ENCODE measurements at regions not wholly inside any gene's neighbourhood (a gene's known extent, or its start where the extent isn't known, plus 50 kb on each side); places are given as distances from the start of the nearest gene placed in this dataset.

GRCh38 chr10:107418085-107418806 is 253.7 kb upstream of the SORCS1 start:
- no peaks in the 10 kb centered on the region for H3K79me2 ChIP-seq (ENCODE audit: control insufficient read depth, insufficient read depth, low read length, unreplicated experiment)
- no peak overlapping the region for H3K27ac ChIP-seq (ENCODE audit: low read depth, low read length)
- no peaks in the 10 kb centered on the region for H3K36me3 ChIP-seq (ENCODE audit: insufficient read depth, low read length)
- H3K4me3 ChIP-seq (ENCODE audit: low read depth, low read length), result no peak overlapping the region
- H2AFZ ChIP-seq (ENCODE audit: low read length, unreplicated experiment), result peak overlapping the region; percentile 6
- H3K4me1 ChIP-seq (ENCODE audit: control insufficient read depth, insufficient read depth, low read length, unreplicated experiment), result no peaks in the 10 kb centered on the region
- H3K27me3 ChIP-seq (ENCODE audit: insufficient read depth, low read length), result no peaks in the 10 kb centered on the region

GRCh38 chr10:107417446-107417845 is 252.9 kb upstream of the SORCS1 start:
- no peak overlapping the region for H2AFZ ChIP-seq (ENCODE audit: low read length, unreplicated experiment)
- H3K27me3 ChIP-seq (ENCODE audit: insufficient read depth, low read length), result no peaks in the 10 kb centered on the region
- no peaks in the 10 kb centered on the region for H3K36me3 ChIP-seq (ENCODE audit: insufficient read depth, low read length)
- no peak overlapping the region for H3K4me3 ChIP-seq (ENCODE audit: low read depth, low read length)
- no peak overlapping the region for H3K27ac ChIP-seq (ENCODE audit: low read depth, low read length)
- H3K79me2 ChIP-seq (ENCODE audit: control insufficient read depth, insufficient read depth, low read length, unreplicated experiment), result no peaks in the 10 kb centered on the region
- no peaks in the 10 kb centered on the region for H3K4me1 ChIP-seq (ENCODE audit: control insufficient read depth, insufficient read depth, low read length, unreplicated experiment)

DNA sequence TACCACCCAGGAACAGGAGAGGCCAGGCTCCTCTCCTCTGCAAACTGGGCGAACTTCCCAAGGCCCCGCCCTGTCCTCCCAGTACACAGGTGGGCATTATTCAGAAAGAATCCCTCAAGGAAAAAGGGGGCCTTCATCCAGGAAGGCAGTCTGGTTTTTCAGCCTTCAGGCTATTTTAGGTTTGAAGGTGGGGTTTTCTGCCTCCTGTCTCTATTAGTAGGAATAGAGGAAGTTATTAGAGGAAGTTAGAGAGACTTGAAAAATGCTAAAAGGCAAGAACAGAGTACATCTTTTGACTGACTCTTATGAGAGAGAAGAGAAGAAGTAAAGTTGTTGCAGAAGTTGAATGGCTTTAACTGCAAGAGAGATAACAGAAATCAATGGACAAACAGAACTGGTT is 250.9 kb upstream of the SORCS1 start:
- Histone ChIP-seq H3K36me3 (ENCODE audit: insufficient read depth, low read length) (no peaks in the 10 kb centered on the region), H3K4me1 (ENCODE audit: control insufficient read depth, insufficient read depth, low read length, unreplicated experiment) (no peaks in the 10 kb centered on the region), H3K79me2 (ENCODE audit: control insufficient read depth, insufficient read depth, low read length, unreplicated experiment) (no peaks in the 10 kb centered on the region), H3K27me3 (ENCODE audit: insufficient read depth, low read length) (no peaks in the 10 kb centered on the region), H3K4me3 (ENCODE audit: low read depth, low read length) (no peak overlapping the region), H3K27ac (ENCODE audit: low read depth, low read length) (no peak overlapping the region), H2AFZ (ENCODE audit: low read length, unreplicated experiment) (no peak overlapping the region)

- H3K79me2 ChIP-seq (ENCODE audit: control insufficient read depth, insufficient read depth, low read length, unreplicated experiment), result no peaks in the 10 kb centered on the region
- no peaks in the 10 kb centered on the region for H3K27me3 ChIP-seq (ENCODE audit: insufficient read depth, low read length)
- H2AFZ ChIP-seq (ENCODE audit: low read length, unreplicated experiment), result no peak overlapping the region
- H3K36me3 ChIP-seq (ENCODE audit: insufficient read depth, low read length), result no peaks in the 10 kb centered on the region
- no peak overlapping the region for H3K4me3 ChIP-seq (ENCODE audit: low read depth, low read length)
- H3K4me1 ChIP-seq (ENCODE audit: control insufficient read depth, insufficient read depth, low read length, unreplicated experiment), result no peaks in the 10 kb centered on the region
- H3K27ac ChIP-seq (ENCODE audit: low read depth, low read length), result no peak overlapping the region
These were observed 249.5 kb upstream of the SORCS1 start for GRCh38 chr10:107413971-107414370.

GRCh38 chr10:107409522-107409921 is 245.0 kb upstream of the SORCS1 start:
- Histone ChIP-seq H3K4me1 (ENCODE audit: control insufficient read depth, insufficient read depth, low read length, unreplicated experiment) (no peaks in the 10 kb centered on the region), H3K27me3 (ENCODE audit: insufficient read depth, low read length) (no peaks in the 10 kb centered on the region), H3K79me2 (ENCODE audit: control insufficient read depth, insufficient read depth, low read length, unreplicated experiment) (no peaks in the 10 kb centered on the region), H3K4me3 (ENCODE audit: low read depth, low read length) (no peak overlapping the region), H3K36me3 (ENCODE audit: insufficient read depth, low read length) (no peaks in the 10 kb centered on the region), H2AFZ (ENCODE audit: low read length, unreplicated experiment) (no peak overlapping the region), H3K27ac (ENCODE audit: low read depth, low read length) (no peak overlapping the region)

DNA sequence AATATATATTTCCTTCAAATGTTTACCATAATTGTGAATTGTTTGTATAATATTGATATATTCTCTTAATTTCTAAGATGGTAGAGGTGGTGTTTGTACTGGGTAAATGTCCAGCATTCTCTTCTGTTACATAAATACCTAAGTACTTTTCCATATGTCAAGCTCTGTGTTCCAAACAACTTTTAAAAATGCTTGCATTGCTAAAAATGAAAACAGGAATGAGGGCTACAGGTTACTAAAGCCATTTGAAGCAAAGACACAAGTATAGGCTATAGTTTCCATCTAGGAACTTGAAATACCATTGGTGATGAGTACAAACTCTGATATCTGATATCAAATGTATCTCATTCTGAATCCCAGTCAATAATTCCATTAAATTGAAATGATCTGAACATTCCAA is 233.6 kb upstream of the SORCS1 start:
- Histone ChIP-seq H2AFZ (ENCODE audit: low read length, unreplicated experiment) (no peak overlapping the region), H3K79me2 (ENCODE audit: control insufficient read depth, insufficient read depth, low read length, unreplicated experiment) (no peaks in the 10 kb centered on the region), H3K36me3 (ENCODE audit: insufficient read depth, low read length) (no peaks in the 10 kb centered on the region), H3K4me3 (ENCODE audit: low read depth, low read length) (no peak overlapping the region), H3K27ac (ENCODE audit: low read depth, low read length) (no peak overlapping the region), H3K27me3 (ENCODE audit: insufficient read depth, low read length) (no peaks in the 10 kb centered on the region), H3K4me1 (ENCODE audit: control insufficient read depth, insufficient read depth, low read length, unreplicated experiment) (no peaks in the 10 kb centered on the region)

DNA sequence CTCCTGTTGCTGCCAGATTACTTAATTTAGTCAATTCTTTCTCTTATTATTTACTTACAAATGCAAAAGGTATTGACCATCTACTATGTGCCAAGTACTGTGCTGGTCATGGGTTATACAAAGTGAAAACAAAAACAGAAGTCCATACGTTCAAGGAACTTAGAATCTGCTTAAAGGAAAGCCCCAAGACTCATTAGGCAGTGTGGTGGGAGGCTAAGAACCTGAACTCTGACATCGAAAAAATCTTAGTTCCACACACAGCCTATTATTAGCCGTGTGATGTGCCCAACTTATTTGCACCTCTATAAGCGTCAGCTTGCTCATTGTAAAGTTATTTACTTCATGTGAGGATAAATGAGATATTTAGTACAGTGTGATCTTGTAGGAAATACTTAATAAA is 227.4 kb upstream of the SORCS1 start:
- no peaks in the 10 kb centered on the region for H3K36me3 ChIP-seq (ENCODE audit: insufficient read depth, low read length)
- H3K79me2 ChIP-seq (ENCODE audit: control insufficient read depth, insufficient read depth, low read length, unreplicated experiment), result no peaks in the 10 kb centered on the region
- no peak overlapping the region for H2AFZ ChIP-seq (ENCODE audit: low read length, unreplicated experiment)
- no peak overlapping the region for H3K27ac ChIP-seq (ENCODE audit: low read depth, low read length)
- H3K4me3 ChIP-seq (ENCODE audit: low read depth, low read length), result no peak overlapping the region
- no peaks in the 10 kb centered on the region for H3K27me3 ChIP-seq (ENCODE audit: insufficient read depth, low read length)
- H3K4me1 ChIP-seq (ENCODE audit: control insufficient read depth, insufficient read depth, low read length, unreplicated experiment), result no peaks in the 10 kb centered on the region

DNA sequence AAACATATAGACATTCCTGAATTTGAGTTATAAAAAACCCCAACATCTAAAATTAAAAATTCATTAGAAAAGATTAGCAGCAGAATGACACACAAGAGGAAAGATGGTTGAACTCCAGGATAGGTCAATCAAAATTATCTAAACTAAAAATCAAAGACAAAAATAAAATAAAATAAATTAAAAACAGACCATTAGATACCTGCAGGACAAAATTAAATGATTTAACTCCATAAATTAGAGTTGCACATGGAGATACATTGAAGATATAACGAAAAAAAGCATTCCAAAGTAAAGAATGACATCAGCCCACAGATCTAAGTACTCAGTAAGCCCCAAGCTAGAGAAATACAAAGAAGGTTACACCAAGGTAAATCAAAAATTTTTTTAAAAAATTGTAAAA is 226.1 kb upstream of the SORCS1 start:
- Histone ChIP-seq H3K36me3 (ENCODE audit: insufficient read depth, low read length) (no peaks in the 10 kb centered on the region), H3K27me3 (ENCODE audit: insufficient read depth, low read length) (no peaks in the 10 kb centered on the region), H3K4me3 (ENCODE audit: low read depth, low read length) (no peak overlapping the region), H2AFZ (ENCODE audit: low read length, unreplicated experiment) (no peak overlapping the region), H3K27ac (ENCODE audit: low read depth, low read length) (no peak overlapping the region), H3K4me1 (ENCODE audit: control insufficient read depth, insufficient read depth, low read length, unreplicated experiment) (no peaks in the 10 kb centered on the region), H3K79me2 (ENCODE audit: control insufficient read depth, insufficient read depth, low read length, unreplicated experiment) (no peaks in the 10 kb centered on the region)

DNA sequence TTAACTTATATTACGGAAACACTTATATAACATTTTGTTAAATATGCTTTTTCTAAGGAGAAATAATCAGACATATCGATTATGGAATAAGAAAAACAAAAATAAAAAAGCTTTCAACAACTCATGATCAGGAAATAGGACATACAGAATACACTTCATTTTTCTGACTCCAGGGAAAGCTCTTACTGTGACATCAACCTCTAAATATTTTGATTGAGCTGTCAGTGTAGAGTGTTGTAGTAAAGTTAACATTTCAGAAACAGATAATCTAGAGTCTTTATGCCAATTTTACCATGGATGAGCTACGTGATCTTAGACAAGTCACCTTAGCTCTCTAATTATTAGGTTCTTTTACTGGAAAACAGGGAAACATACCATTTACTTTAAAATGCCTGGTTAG is 218.9 kb upstream of the SORCS1 start:
- H3K79me2 ChIP-seq (ENCODE audit: control insufficient read depth, insufficient read depth, low read length, unreplicated experiment), result no peaks in the 10 kb centered on the region
- no peak overlapping the region for H3K27ac ChIP-seq (ENCODE audit: low read depth, low read length)
- no peaks in the 10 kb centered on the region for H3K36me3 ChIP-seq (ENCODE audit: insufficient read depth, low read length)
- no peaks in the 10 kb centered on the region for H3K27me3 ChIP-seq (ENCODE audit: insufficient read depth, low read length)
- H2AFZ ChIP-seq (ENCODE audit: low read length, unreplicated experiment), result no peak overlapping the region
- no peaks in the 10 kb centered on the region for H3K4me1 ChIP-seq (ENCODE audit: control insufficient read depth, insufficient read depth, low read length, unreplicated experiment)
- no peak overlapping the region for H3K4me3 ChIP-seq (ENCODE audit: low read depth, low read length)

- Histone ChIP-seq H3K79me2 (ENCODE audit: control insufficient read depth, insufficient read depth, low read length, unreplicated experiment) (no peaks in the 10 kb centered on the region), H3K27ac (ENCODE audit: low read depth, low read length) (no peak overlapping the region), H3K4me3 (ENCODE audit: low read depth, low read length) (no peak overlapping the region), H2AFZ (ENCODE audit: low read length, unreplicated experiment) (no peak overlapping the region), H3K4me1 (ENCODE audit: control insufficient read depth, insufficient read depth, low read length, unreplicated experiment) (no peaks in the 10 kb centered on the region), H3K27me3 (ENCODE audit: insufficient read depth, low read length) (no peaks in the 10 kb centered on the region), H3K36me3 (ENCODE audit: insufficient read depth, low read length) (no peaks in the 10 kb centered on the region)
These were observed 215.1 kb upstream of the SORCS1 start for GRCh38 chr10:107379601-107380000.

DNA sequence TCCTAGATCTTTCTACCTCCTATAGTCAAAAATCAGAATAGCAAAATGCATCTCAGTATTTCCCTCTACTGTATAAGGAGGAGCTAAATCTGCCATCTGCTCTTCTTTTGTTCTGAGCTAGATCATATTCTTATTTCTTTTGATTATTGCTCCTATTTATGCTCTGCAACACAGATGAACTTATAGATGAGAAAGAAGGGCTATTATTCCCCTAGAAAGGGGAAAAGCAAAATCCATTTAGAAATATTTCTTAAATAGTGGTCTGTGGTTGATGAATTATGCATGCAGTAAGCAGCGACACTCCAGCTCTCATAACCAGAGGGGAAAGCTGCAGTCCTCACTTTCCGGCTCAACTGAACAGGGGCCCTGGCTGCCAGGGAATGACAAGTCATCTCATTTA is 207.3 kb upstream of the SORCS1 start:
- Histone ChIP-seq H3K27ac (ENCODE audit: low read depth, low read length) (no peak overlapping the region), H3K4me3 (ENCODE audit: low read depth, low read length) (no peak overlapping the region)

More for the DNA sequence above, 207.3 kb upstream of the SORCS1 start:
- H3K79me2 ChIP-seq (ENCODE audit: control insufficient read depth, insufficient read depth, low read length, unreplicated experiment), result no peaks in the 10 kb centered on the region
- no peaks in the 10 kb centered on the region for H3K4me1 ChIP-seq (ENCODE audit: control insufficient read depth, insufficient read depth, low read length, unreplicated experiment)
- no peaks in the 10 kb centered on the region for H3K27me3 ChIP-seq (ENCODE audit: insufficient read depth, low read length)
- no peaks in the 10 kb centered on the region for H3K36me3 ChIP-seq (ENCODE audit: insufficient read depth, low read length)
- H2AFZ ChIP-seq (ENCODE audit: low read length, unreplicated experiment), result no peak overlapping the region
